ENCODE measurements at regions not wholly inside any gene's neighbourhood (a gene's known extent, or its start where the extent isn't known, plus 50 kb on each side); places are given as distances from the start of the nearest gene placed in this dataset.

DNA sequence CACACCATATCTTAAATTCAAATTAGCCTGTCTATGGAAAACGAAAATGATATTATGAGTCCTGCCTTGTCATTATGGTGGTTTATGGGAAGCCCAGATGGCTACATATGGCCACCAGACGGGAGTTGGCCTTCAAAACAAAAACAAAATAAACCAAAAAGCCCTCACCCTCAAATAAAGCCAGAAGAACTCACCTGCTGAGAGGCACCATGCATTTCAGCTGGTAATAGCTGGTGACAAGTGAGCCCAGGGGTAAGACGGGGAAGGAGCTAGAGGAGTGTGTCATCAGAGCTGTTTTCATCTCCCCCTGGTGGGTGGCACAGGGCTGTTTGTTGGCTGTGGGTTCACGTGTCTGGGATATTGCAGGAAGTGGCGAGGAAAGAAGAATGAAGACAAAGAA lies 152.9 kb downstream of the EFNB2 start:
- no peak for DNase-seq (ENCODE audit: low read depth)

DNA sequence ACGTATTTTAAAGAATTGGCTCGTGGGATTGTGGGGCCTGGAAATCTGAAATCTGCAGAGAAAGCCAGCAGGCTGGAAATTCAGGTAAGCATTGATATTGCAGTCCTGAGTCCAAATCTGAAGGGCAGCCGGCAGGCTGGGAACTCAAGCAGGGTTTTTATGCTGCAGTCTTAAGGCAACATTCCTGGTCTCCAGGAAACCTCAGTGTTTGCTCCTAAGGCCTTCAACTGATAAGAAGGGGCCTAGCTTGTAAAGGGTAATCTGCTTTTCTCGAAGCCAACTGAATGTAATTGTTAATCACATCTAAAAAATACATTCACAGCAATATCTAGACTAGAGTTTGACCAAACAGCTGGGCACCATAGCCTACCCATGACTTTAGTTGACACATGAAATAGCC lies 154.4 kb downstream of the EFNB2 start:
- no peak for DNase-seq (ENCODE audit: low read depth)

DNA sequence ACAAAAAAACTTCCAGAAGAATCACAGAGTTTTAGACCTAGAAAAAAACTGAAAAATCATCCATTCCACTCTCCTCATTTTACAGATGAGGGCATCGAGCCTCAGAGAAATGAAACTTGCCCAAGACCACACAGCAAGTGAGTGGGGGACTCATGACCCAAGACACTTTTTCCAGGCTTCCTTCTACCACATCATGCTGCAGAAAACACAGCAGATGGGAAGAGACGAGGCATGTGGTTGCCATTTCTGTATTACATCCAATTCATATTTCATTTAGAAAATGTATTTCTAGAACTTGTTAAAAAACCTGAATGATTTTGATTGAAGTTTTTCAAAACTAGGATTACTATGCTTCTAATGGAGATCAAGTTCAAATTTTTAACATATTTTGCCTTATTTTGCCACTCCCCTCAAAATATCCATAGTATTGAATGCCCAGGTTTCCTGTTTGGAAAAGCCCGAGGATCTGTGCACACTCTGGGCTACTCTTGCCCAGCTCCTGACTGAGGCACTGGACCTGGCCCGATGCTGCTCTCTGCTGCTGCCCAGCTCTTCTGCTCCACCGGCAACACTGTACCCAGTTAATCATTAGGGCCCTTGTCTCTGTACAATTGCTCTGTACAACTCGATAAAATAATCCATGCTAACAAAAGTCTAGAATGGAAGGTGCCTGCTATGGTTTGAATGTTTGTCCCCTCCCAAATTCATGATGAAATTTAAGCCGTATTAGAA lies 157.4 kb downstream of the EFNB2 start:
- no peak for DNase-seq (ENCODE audit: low read depth)

DNA sequence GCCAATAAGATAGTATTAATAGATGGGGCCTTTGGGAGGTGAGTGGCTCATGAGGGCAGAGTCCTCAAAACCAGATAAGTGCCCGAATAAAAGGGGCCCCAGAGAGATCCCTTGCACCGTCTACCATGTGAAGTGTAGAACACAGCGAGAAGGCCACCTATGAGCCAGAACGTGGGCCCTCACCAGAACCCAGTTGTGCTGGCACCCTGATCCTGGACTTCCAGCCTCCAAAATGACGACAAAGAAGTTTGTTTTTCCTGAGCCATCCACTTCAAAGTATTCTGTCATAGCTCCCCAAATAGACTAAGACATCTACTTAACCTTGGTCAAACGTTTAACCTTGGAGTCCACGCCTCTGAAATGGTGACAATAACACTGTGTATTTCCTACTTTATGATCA lies 158.1 kb downstream of the EFNB2 start:
- DNase-seq (ENCODE audit: low read depth) = no peak

DNA sequence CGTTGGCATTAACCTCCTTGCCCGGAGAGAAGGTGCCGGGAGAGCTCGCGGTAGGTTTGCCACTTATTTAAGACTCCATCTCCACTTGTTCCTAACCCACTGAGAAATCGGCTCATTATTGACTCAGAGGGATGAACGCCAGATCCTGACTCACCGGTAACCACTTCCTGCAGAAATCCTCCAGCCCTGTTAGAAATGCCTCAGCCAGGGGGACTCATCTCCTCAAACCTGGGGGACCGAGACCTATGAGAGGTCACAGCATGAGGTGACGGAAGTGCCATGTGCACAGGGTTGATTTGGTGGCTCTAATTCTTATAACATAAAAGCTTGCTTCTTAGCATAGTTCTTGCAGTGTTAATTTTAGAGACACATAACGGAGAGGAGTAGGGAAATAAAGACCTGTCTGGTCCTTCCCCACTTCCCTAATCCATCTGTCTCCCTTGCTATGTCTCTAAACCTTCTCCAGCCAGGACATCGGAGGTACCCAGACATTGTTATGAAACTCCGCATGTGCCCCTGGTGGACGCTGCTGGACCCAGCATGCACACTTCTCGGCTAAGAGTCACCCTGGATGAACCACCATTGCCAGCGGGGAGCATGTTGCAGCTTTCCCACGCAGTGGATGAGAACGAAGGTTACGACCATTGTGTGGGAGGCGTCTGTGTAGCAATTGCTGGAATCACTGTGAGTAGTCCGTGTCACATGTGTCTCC lies 158.9 kb downstream of the EFNB2 start:
- no peak for DNase-seq (ENCODE audit: low read depth)

DNA sequence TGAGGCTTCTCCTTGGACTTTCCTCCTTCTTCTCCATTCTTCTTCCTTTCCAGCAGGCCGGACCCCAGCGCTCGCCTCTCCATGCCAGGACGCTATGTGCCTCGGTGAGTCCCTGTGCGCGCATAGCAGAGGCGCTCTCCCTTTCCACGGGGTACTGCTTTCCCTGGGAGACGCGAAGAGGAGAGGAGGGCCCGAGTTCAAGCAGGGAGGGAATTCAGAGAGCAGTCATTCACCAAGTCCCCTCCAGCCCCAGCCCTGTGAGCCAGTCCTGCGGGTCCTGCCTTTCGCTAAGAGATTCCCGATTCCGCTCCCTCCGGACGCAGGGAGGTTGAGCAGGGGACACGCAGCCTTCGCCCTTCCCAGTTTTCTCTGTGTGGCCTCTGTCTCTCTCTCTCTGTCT lies 160.4 kb downstream of the EFNB2 start:
- DNase-seq (ENCODE audit: low read depth) = no peak

DNA sequence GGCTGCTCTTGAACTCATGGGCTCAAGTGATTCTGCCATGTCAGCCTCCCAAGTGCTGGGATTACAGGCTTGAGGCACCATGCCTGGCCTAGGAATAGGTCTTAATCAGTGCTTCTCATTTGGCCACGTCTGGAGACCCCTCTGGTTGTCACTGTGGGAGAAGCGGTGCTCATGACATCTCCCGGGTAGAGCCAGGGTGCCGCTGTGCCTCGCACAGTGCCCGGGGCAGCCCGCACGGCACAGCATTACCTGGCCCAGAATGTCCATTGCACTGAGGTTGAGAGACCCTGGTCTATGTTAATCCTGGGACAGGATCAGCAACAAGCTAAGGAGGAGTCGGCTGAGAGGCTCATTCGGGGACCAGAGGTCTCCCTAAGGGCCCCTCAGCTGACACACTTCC lies 160.8 kb downstream of the EFNB2 start:
- DNase-seq (ENCODE audit: low read depth) = no peak

DNA sequence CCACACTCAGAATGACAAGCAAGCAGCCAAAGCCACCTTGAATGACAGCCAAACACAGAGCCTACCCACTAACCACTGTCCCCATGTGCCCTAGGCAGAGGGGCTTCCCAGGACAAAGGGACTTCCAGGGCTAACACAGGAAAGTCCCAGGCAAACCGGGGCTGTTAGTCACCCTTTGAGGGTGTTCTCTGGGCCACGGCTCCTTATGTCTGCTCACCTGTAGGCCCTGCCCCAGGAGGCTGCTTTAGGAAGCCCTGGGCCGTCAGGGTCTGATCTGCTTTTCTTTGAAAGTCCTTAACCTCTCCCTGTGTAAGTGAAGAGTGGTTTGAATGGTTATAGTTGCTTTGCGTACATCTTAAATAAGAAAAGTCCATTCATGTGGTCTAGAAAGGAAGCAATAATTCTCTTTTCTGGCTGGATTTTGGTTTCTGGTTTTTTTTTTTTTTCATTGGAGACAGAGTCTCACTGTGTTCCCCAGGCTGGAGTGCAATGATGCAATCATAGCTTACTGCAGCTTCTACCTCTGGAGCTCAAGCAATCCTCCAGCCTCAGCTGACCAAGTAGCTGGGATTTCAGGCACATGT lies 161.4 kb downstream of the EFNB2 start:
- DNase-seq (ENCODE audit: low read depth) = no peak

DNA sequence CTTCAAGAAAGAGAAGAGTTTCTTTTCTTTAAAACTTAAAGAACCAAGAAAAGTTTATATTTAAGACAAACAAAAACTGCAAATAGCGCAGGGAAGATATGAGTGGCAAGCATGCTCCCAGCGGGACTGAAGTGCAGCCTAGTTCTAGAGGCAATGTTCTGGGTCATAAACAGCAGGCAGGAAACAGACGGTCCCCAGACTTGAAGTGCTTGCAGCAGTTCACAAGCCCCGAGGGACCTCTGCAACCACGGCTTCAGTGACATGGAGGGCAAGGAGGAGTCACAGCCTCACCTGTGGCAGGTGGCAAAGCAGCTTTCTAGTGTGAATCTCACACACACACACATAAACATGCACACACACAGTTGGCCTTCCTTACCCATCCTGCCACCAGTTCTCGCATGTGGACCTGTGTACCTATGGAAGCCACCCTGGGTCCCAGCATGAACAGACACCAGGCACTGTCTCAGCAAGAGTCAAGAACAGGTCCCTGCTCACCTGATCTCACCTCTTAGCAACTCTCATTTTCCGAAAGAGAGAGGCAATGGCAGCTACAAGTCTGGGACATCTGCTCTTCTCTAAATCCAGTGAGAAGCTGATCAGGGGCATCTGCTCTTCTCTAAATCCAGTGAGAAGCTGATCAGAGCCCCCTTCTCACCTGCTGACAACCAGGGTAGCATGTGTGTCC lies 162.0 kb downstream of the EFNB2 start:
- no peak for DNase-seq (ENCODE audit: low read depth)

DNA sequence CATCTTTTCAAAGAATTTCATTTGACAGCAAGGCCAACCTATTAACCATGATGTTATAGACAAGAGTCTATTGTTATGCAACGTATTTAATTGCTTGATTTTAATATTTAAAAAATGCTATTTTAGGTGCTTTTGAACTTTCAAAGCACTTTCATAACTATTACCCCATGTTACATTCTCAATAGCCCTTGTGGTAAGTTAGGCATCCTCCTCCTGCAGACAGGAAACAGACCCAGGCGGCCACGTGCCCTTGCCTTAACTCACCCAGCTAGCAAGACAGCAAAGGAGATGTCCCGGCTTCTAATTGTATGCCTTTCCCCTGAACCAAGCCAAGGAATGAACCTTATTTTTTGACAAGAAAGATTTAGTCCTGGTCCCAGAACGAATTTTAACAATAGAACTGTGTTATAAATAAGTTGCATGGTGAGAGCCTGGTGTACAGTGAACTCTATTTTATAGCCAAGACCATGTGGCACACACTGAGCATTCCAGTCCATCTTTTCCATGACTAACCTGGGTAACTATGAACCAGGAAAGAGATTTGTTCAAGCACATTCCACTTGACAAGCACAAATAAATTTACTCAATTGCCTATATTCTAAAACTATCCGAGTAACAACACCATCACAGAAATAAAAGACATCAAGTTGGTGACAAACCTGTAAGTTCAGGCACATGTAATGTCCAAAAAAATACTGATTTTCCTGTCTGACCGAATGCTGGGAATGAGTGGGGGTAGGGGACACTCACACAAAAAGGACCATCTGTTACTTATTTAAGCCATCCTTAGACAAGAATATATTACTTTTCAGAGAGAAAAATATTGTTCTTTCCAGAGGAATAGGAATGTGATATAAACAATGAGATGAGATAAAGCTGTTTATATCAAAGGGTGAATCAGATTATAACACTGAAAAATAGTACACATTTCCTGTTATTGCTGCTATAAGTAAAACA lies 163.0 kb downstream of the EFNB2 start:
- DNase-seq (ENCODE audit: low read depth) = no peak

DNA sequence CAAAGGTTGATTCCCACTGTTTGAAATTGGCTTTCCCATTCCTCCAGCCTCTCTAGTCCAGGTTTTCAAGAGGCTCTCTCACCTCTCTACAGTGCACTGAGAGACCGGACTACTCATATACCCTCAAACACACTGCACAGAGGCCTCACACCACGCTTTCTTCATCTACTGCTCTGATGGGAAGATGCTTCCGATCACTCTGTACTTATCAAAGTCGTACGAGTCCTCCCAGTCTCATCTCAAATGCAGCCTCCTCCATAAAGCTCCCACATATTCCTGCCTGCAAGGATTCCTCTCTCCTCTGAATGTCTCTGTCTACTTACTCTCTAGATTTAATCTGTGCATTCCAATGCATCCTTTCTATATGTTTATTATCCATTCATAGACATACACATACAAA lies 164.4 kb downstream of the EFNB2 start:
- no peak for DNase-seq (ENCODE audit: low read depth)

DNA sequence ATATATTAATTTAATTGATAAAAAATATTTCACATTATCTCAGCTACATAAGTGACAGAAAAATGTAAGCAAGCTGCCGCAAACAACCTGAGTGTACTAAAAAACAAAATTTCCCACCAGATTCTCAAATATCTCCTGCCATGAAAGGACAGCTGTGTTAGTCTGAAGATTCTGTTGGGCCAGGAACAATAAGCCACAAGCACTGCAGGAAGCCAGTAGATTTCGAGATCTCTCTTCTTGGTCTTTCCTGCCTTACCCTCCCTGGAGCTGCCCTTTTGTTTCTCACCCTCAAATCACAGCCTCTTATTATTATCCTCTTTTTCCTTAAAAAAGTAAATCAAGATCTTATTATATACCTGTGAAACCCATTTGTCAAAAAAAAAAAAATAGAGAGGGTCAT lies 165.6 kb downstream of the EFNB2 start:
- no peak for DNase-seq (ENCODE audit: low read depth)

DNA sequence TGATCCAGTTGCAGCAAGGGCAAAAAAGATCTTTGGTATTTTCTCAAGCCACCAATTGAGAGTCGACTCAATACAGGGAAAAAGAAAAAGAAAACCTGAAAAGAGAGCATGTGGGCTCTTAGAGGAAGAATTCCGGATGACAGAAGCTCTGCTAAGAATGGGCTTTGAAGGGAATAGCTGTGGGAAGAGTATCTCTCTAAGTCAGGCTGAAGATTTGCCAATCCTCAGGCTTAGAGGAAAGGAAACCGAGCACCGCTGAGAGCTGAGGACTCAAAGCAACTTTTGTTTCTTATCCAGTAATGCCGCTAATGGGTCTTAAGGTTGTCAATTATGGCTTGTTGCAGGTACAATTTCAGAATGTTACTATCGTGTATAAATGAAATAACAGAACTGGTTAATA lies 166.4 kb downstream of the EFNB2 start:
- no peak for DNase-seq (ENCODE audit: low read depth)

DNA sequence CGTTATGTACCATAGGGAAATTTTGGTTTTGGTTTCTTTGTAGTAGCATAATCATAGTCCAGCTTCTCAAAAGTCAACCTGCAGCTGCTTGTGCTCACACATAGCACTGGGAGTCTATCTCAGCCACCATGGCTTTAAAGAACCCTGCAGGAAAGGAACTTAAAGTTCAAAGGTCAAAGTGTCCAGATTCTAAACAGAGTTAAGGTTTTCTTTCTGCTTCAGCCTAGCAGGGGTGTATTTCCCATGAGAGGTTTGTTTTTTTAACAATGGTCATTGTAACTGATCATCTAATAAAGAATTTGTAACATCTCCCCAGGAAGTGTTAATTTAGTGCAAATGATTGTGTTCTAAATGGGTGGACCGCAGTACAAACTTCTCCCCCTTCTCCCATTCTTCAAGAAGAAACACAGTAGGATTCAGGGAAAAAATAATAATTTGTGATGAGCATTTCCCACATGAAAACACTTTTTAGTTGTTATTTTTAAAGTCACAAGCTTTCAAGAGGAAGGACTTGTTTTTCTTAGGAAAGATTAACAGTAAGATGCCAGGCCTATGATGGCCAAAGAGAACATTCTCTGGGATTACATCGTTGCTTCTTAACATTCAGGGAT lies 168.0 kb downstream of the EFNB2 start:
- no peak for DNase-seq (ENCODE audit: low read depth)

DNA sequence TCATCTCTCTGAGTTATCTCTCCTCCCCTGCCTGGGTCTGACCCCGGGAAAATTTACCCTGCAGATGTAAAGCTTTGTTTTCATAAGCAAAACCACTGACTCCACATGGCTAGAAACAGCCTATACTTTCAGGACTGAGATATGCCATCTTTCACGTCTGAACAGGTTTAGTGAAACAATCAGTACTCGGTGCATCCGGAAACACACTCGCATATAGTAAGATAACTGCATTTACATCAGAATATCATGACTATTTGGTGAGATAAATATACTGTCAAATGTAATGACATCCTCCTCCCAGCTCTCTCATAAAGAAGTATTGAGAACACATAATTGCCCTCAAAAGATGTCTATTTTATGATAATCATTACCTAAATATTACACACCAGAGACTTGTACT lies 172.8 kb downstream of the EFNB2 start:
- no peak for DNase-seq (ENCODE audit: low read depth)

DNA sequence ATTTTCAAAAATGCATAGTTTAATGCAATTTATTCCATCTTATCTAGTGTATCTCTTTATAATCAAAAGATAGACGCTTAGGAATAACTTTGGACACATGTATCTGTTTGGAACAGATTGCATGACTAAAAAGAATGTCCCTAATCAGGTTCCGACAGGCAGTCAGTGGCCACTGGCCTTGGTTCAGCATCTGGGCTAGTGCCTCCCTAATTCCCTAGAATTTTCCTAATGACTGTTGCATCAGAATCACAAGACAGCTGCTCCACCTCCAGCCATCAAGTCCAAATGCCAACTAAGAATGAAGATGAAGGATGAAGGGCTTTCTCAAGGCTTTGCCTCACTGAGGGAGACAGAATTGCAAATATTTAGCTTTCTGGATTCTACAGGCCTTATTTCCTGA lies 173.8 kb downstream of the EFNB2 start:
- no peak for DNase-seq (ENCODE audit: low read depth)

DNA sequence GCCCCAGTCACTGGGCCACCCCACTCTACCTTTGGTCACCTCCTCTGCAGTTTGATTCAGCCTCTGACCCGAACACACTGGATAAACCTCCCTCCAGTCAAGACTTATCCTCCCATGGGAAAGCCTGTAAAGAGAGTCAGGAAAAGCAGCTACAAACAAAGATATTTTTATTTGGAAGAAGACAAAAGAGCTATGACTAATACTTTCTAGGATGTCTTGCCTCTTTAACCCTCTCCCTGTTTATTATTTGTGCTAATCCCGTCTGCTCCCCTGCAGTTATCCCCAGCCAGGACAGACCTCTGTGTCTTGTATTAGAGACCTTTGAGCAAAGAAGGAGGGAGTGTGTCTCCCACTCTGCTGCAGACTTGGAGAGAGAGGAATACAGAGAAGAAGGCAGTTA lies 178.3 kb downstream of the EFNB2 start:
- DNase-seq (ENCODE audit: low read depth) = no peak

DNA sequence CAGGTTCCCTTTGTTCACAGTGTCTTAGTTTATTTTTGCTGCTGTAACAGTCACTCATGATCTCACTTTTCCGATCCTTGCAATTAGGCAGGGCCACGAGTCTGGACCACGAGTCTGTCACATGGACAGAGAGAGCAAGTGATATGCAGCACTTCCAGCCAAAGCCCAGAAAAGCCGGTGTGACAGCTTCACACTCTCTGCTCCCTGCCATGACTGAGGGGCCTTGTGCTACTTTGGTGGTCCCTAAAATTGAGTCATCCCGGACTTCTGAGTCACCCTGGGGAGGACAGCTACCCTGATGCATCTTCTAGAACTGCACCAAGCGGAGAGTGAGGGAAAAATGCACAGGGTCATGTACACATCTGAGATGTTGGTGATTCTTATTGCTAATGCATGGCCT lies 179.6 kb downstream of the EFNB2 start:
- no peak for DNase-seq (ENCODE audit: low read depth)

DNA sequence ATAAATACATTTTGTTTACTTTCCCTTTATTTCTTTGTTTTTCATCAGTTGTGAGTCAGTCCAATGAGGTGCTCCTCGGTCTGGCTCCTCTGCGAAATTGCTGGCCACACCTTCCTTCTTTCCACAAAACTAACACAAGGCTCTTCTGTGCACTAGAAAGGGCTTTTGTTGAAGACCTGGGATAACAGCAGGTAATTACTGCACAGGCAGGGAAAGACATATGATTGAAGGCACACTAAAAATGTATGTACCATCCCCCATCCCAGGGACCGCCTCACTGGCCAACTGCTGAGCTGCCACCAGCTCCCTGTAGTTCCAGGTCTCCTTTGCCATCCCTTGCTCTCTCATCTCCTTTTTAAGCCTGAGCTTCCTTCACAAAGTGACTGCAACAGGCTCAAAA lies 180.5 kb downstream of the EFNB2 start:
- no peak for DNase-seq (ENCODE audit: low read depth)

DNA sequence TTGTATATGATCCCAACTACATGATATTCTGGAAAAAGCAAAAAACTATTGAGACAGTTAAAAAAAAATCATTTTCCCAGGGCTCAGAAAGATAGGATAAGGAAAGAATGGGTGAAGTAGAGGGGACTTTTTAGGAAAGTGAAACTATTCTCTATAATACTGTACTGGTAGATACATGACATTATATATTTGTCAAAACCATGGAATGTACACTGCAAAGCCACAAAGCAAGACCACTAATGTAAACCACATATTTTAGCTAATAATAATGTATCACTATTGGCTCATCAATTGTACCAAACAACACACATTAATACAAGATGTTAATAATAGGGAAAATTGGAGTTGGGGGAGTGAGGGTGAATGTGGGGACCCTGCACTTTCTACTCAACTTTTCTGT lies 182.6 kb downstream of the EFNB2 start:
- DNase-seq (ENCODE audit: low read depth) = no peak

DNA sequence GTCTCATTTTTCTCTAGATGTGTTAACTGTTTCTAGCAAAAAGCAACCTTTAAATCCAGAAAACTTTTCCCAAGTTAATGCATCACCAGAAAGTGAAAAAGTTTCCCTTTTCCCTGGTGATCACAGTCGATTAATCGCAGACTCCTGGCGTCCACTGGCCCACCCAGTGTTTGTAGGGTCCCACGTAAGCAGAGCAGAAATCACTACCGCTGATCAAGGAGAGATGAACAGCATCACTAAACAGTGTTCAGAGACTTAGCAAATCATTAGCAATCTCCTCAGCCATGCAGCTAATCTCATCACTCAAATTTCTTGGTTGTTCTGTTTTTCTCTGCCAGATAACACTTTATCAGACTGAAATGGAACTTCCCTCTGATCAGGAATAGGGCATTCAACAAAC lies 184.2 kb downstream of the EFNB2 start:
- no peak for DNase-seq (ENCODE audit: low read depth)

All from activated T-helper 1 cell treated with Interleukin-2 at 50 U/mL for 16 hours (primary cell).